Natural killer cell (primary cell): ENCODE measurements at regions not wholly inside any gene's neighbourhood (a gene's known extent, or its start where the extent isn't known, plus 50 kb on each side); places are given as distances from the start of the nearest gene placed in this dataset.

ENCODE experiments used
- ATAC-seq, 3 donors: fragments of 150-1000 bp in 2 of 3; fragments of 200-7000 bp in 1 of 3; cut with Tn5 transposase; 1 replicate in 1 of 3; 2 replicates in 2 of 3; pipeline ENCODE4 v1.10.0; 2021; ENCODE audit warnings: mild to moderate bottlenecking in 2 of 3, moderate library complexity in 2 of 3
- DNase-seq, 2 donors: peaks; one replicate each; pipeline versions ENCODE4 v3.0.0 to v3.0.0-alpha.2; 2013 to 2021; ENCODE audit warnings: mixed read lengths in 1 of 2
- H3K27ac ChIP-seq: one replicate; pipeline ENCODE4 v1.5.1; 2013; ENCODE audit warnings: mild to moderate bottlenecking, low read length
- H3K27me3 ChIP-seq: one replicate; pipeline ENCODE4 v1.6.1; 2013; ENCODE audit warnings: low read length; ENCODE audit not compliant: control insufficient read depth, insufficient read depth
- H3K36me3 ChIP-seq: one replicate; pipeline ENCODE4 v1.6.1; 2013; ENCODE audit warnings: low read length; ENCODE audit not compliant: control insufficient read depth, insufficient read depth
- H3K4me1 ChIP-seq: one replicate; pipeline ENCODE4 v1.6.1; 2013; ENCODE audit warnings: low read length; ENCODE audit not compliant: control insufficient read depth, insufficient read depth
- H3K4me3 ChIP-seq: one replicate; pipeline ENCODE4 v1.5.1; 2013; ENCODE audit warnings: low read length
- H3K9me3 ChIP-seq: one replicate; pipeline ENCODE4 v1.6.1; 2013; ENCODE audit warnings: low read length; ENCODE audit not compliant: control insufficient read depth, insufficient read depth
- H3K27ac Mint-ChIP-seq, 2 donors: one replicate each; pipeline ENCODE4 v1.8.0; 2022; ENCODE audit warnings: mild to moderate bottlenecking in 2 of 2, mixed read lengths in 2 of 2, moderate library complexity in 1 of 2
- H3K27me3 Mint-ChIP-seq, 2 donors: one replicate each; pipeline ENCODE4 v1.8.0; 2022; ENCODE audit warnings: low read depth in 2 of 2, mixed read lengths in 2 of 2
- H3K36me3 Mint-ChIP-seq: one replicate; pipeline ENCODE4 v1.8.0; 2022; ENCODE audit warnings: mixed read lengths
- H3K4me1 Mint-ChIP-seq, 2 donors: one replicate each; pipeline ENCODE4 v1.8.0; 2022; ENCODE audit warnings: mixed read lengths in 2 of 2
- H3K4me3 Mint-ChIP-seq: one replicate; pipeline ENCODE4 v1.8.0; 2022; ENCODE audit warnings: mild to moderate bottlenecking, moderate library complexity, mixed read lengths
- H3K9me3 Mint-ChIP-seq, 2 donors: one replicate each; pipeline ENCODE4 v1.8.0; 2022; ENCODE audit warnings: mixed read lengths in 2 of 2
- WGBS: methylation state at CpG from one replicate; pipeline ENCODE4 v1.1.7; 2013; ENCODE audit warnings: missing lambda C conversion rate; ENCODE audit not compliant: insufficient coverage; 5-methylcytosine and 5-hydroxymethylcytosine counted together
- intact Hi-C: fragments of 100-400 bp; cut with micrococcal nuclease; formaldehyde crosslinking; loops from one replicate; pipeline ENCODE4 v1.14.2; 2022
- TF ChIP-seq, protein P1 (sequence below): fragments of 200-600 bp; IDR thresholded peaks from one replicate; pipeline ENCODE4 v1.8.0; 2022; ENCODE audit warnings: antibody characterized with exemption

DNA sequence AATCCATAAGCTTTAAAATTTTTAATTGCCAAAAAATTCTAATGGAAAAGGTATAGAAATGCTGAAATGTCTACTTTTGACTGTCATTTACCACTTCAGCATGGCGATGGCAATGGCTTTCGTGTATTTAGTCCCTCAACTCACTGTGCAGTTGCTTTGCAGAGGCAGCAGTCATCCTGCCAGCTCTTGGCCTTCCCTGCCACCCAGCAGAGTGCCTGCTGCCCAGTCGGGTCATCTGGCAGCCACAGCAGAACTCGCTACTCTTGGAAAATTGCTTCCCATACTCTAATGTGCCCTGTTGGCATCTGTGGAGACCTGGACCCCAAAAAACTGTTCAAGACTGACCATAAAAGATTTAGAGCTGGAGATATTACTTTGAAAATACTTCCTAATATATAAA lies 383.2 kb downstream of the UQCRFS1 start:
- peaks cover 0 to 4% of the 10 kb centered on the region in 2 donors for H3K27me3 Mint-ChIP-seq
- H3K4me3 Mint-ChIP-seq: no peak overlapping the region
- Histone ChIP-seq H3K27me3 (no peaks in the 10 kb centered on the region), H3K4me3 (no peak overlapping the region), H3K36me3 (no peaks in the 10 kb centered on the region), H3K9me3 (no peaks in the 10 kb centered on the region), H3K4me1 (no peaks in the 10 kb centered on the region), H3K27ac (no peak overlapping the region)
- 74% methylated on average over 4 of the region's 4 CpGs for WGBS
- intact Hi-C loops: no loop called here
- TF ChIP-seq, protein P1, sequence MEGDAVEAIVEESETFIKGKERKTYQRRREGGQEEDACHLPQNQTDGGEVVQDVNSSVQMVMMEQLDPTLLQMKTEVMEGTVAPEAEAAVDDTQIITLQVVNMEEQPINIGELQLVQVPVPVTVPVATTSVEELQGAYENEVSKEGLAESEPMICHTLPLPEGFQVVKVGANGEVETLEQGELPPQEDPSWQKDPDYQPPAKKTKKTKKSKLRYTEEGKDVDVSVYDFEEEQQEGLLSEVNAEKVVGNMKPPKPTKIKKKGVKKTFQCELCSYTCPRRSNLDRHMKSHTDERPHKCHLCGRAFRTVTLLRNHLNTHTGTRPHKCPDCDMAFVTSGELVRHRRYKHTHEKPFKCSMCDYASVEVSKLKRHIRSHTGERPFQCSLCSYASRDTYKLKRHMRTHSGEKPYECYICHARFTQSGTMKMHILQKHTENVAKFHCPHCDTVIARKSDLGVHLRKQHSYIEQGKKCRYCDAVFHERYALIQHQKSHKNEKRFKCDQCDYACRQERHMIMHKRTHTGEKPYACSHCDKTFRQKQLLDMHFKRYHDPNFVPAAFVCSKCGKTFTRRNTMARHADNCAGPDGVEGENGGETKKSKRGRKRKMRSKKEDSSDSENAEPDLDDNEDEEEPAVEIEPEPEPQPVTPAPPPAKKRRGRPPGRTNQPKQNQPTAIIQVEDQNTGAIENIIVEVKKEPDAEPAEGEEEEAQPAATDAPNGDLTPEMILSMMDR: no peak
- H3K36me3 Mint-ChIP-seq: no peaks in the 10 kb centered on the region
- H3K27ac Mint-ChIP-seq: no peak overlapping the region
- no peak for ATAC-seq
- no peaks in the 10 kb centered on the region for H3K9me3 Mint-ChIP-seq
- DNase-seq: no peak
- H3K4me1 Mint-ChIP-seq: no peaks in the 10 kb centered on the region

- Mint-ChIP-seq H3K4me3 (no peak overlapping the region), H3K4me1 (no peaks in the 10 kb centered on the region), H3K9me3 (no peaks in the 10 kb centered on the region), H3K27ac (no peak overlapping the region), H3K36me3 (no peaks in the 10 kb centered on the region), H3K27me3 (peaks cover 0 to 4% of the 10 kb centered on the region in 2 donors)
- DNase-seq (no peak), ATAC-seq (no peak)
- TF ChIP-seq, protein P1: no peak
- no peak overlapping the region for H3K4me3 ChIP-seq
- no peak overlapping the region for H3K27ac ChIP-seq
- no peaks in the 10 kb centered on the region for H3K27me3 ChIP-seq
- no peaks in the 10 kb centered on the region for H3K9me3 ChIP-seq
- WGBS: no CpG with 5 or more reads among the region's 1 CpG
- intact Hi-C loops: no loop called here
- no peaks in the 10 kb centered on the region for H3K4me1 ChIP-seq
- no peaks in the 10 kb centered on the region for H3K36me3 ChIP-seq
Measured at GRCh38 chr19:28829359-28829758, 383.6 kb downstream of the UQCRFS1 start.

DNA sequence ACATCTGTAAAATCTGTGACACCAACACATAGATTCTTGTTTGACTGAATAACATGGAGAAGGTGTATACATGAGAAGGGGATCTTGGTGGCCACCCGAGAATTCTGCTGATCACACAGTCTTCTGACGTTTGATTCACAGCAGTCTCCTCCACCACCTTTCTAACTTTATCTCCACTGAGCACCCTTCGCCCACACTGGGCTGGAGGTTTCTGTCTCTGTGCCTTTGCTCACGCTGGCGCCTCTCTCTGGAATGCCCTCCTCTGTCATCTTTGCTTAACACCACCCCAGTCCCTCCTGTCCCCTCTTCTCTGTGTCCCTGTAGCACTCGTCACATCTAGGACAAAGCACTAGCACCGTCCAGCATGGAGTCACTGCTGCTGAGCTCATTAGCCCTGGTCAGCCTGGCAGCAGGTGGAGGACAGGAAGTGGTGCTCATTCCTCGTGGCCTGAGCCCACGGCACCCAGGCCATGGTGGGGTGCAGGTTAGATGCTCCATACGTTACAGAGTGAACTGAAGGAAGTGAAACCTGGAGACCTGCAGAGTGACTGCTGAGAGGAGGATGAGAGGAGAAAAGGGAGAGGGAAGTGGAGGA lies 384.6 kb downstream of the UQCRFS1 start:
- no peak overlapping the region for H3K4me3 ChIP-seq
- no peak overlapping the region for H3K27ac ChIP-seq
- Mint-ChIP-seq H3K27ac (no peak overlapping the region), H3K4me3 (no peak overlapping the region), H3K9me3 (no peaks in the 10 kb centered on the region), H3K27me3 (peaks cover 0 to 4% of the 10 kb centered on the region in 2 donors), H3K4me1 (no peaks in the 10 kb centered on the region), H3K36me3 (no peaks in the 10 kb centered on the region)
- ATAC-seq: no peak
- TF ChIP-seq, protein P1: no peak
- H3K9me3 ChIP-seq: no peaks in the 10 kb centered on the region
- 70% methylated on average over 10 of the region's 10 CpGs for WGBS
- no peaks in the 10 kb centered on the region for H3K27me3 ChIP-seq
- no peaks in the 10 kb centered on the region for H3K36me3 ChIP-seq
- no peaks in the 10 kb centered on the region for H3K4me1 ChIP-seq
- DNase-seq: no peak
- intact Hi-C loops: no loop called here

DNA sequence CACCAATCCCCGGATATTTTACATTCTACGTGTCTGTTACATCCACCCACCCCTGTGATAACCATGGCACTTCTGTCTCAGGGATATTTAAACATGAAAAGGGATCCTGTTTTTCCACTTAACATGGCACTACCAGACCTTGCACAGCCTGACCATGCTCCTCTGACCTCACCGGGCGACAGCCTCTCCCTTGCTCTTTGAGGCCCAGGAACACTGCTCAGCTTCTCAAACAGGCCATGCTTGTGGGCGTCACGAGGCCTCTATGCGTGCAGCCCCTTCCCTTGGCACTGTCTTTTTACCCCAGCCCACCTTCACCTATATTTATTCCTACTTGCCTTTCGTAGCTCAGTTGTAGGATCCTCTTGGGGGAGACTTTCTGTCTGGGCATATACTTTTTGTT lies 385.6 kb downstream of the UQCRFS1 start:
- WGBS: 83% methylated on average over 7 of the region's 8 CpGs
- DNase-seq (no peak), ATAC-seq (no peak)
- Mint-ChIP-seq H3K4me3 (no peak overlapping the region), H3K9me3 (no peaks in the 10 kb centered on the region), H3K27me3 (peaks cover 0 to 4% of the 10 kb centered on the region in 2 donors), H3K27ac (no peak overlapping the region), H3K36me3 (no peaks in the 10 kb centered on the region), H3K4me1 (no peaks in the 10 kb centered on the region)
- Histone ChIP-seq H3K27me3 (no peaks in the 10 kb centered on the region), H3K4me3 (no peak overlapping the region), H3K36me3 (no peaks in the 10 kb centered on the region), H3K27ac (no peak overlapping the region), H3K4me1 (no peaks in the 10 kb centered on the region), H3K9me3 (no peaks in the 10 kb centered on the region)
- intact Hi-C loops: no loop called here
- TF ChIP-seq, protein P1: no peak
